Neural progenitor cell (in vitro differentiated cells): ENCODE measurements at regions not wholly inside any gene's neighbourhood (a gene's known extent, or its start where the extent isn't known, plus 50 kb on each side); places are given as distances from the start of the nearest gene placed in this dataset.
"Not testable (repeated sequence)": the region's sequence is repeated elsewhere in the genome, so short reads cannot be mapped to it uniquely, and the experiment has no call there.

Source experiments
- DNase-seq: peaks from one replicate; pipeline ENCODE4 v3.0.0-alpha.2; 2016; ENCODE audit warnings: low spot score
- H2AFZ ChIP-seq: fragments of 200-600 bp; sonication (generic); replicated peaks from 2 replicates; pipeline ENCODE4 v1.6.1; 2016; ENCODE audit warnings: antibody characterized with exemption
- H3F3A ChIP-seq: fragments of 200-600 bp; sonication (generic); 2 replicates; pipeline ENCODE4 v1.6.1; 2016; ENCODE audit warnings: antibody characterized with exemption, low read depth
- H3K27ac ChIP-seq: fragments of 200-600 bp; sonication (generic); 2 replicates; pipeline ENCODE4 v1.5.1; 2016; ENCODE audit warnings: mild to moderate bottlenecking
- H3K27me3 ChIP-seq: fragments of 200-600 bp; sonication (generic); 2 replicates; pipeline ENCODE4 v1.6.1; 2016; ENCODE audit warnings: mild to moderate bottlenecking, moderate library complexity
- H3K36me3 ChIP-seq: fragments of 200-600 bp; sonication (generic); 2 replicates; pipeline ENCODE4 v1.5.1; 2016
- H3K4me1 ChIP-seq: fragments of 200-600 bp; sonication (generic); 2 replicates; pipeline ENCODE4 v1.6.1; 2016; ENCODE audit warnings: mixed run types
- H3K4me2 ChIP-seq: fragments of 200-600 bp; sonication (generic); 2 replicates; pipeline ENCODE4 v1.6.1; 2016
- H3K4me3 ChIP-seq: fragments of 200-600 bp; sonication (generic); 2 replicates; pipeline ENCODE4 v1.5.1; 2016
- H3K79me2 ChIP-seq: fragments of 200-600 bp; sonication (generic); 2 replicates; pipeline ENCODE4 v1.6.1; 2016; ENCODE audit warnings: low read depth
- H3K9ac ChIP-seq: fragments of 200-600 bp; sonication (generic); 2 replicates; pipeline ENCODE4 v1.6.1; 2016
- H3K9me3 ChIP-seq: fragments of 200-600 bp; sonication (generic); 2 replicates; pipeline ENCODE4 v1.5.1; 2016; ENCODE audit warnings: low read depth
- H4K20me1 ChIP-seq: fragments of 200-600 bp; sonication (generic); 2 replicates; pipeline ENCODE4 v1.6.1; 2016; ENCODE audit warnings: low read depth
- H3K27ac Mint-ChIP-seq: 3 replicates; pipeline ENCODE4 v1.8.0; 2021; ENCODE audit warnings: mixed read lengths
- H3K27me3 Mint-ChIP-seq: 2 replicates; pipeline ENCODE4 v1.8.0; 2022; ENCODE audit warnings: low read depth, mild to moderate bottlenecking, inconsistent platforms, moderate library complexity, mixed read lengths; ENCODE audit not compliant: insufficient read depth
- H3K36me3 Mint-ChIP-seq: 3 replicates; pipeline ENCODE4 v1.8.0; 2021; ENCODE audit warnings: mixed read lengths
- H3K4me1 Mint-ChIP-seq: 3 replicates; pipeline ENCODE4 v1.8.0; 2021; ENCODE audit warnings: mixed read lengths
- H3K4me3 Mint-ChIP-seq: 3 replicates; pipeline ENCODE4 v1.8.0; 2021; ENCODE audit warnings: mild to moderate bottlenecking, moderate library complexity, mixed read lengths
- H3K9me3 Mint-ChIP-seq: 3 replicates; pipeline ENCODE4 v1.8.0; 2020; ENCODE audit warnings: mixed read lengths
- EZH2 ChIP-seq: fragments of 200-600 bp; sonication (generic); IDR thresholded peaks from 2 replicates; pipeline ENCODE4 v1.6.1; 2017; ENCODE audit warnings: antibody characterized with exemption, mild to moderate bottlenecking, moderate library complexity
- EZH2phosphoT487 ChIP-seq: fragments of 200-600 bp; sonication (generic); IDR thresholded peaks from 2 replicates; pipeline ENCODE4 v1.6.1; 2017; ENCODE audit warnings: antibody characterized with exemption
- TF ChIP-seq, protein P1 (sequence below): fragments of 200-600 bp; sonication (generic); IDR thresholded peaks from 2 replicates; pipeline ENCODE4 v1.5.1; 2017; ENCODE audit warnings: antibody characterized with exemption, mild to moderate bottlenecking

DNA sequence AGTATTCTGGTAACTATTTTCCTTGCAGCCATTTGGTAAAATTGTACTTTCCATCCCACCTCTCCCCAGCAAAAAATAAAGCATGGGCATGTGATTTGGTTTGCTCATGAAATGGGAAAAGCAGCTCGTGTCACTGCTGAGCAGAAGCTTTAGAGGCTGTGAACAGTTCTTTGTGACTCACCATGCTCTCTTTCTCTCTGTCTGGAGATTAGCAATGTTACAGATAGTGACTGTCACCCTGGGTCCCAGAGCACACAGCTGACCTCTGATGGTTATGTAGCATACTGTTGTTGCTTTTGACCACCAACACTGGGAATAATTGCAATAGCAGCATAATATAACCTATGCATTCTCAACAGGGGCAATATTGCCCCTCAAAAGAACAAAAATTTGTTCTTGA is 70.6 kb downstream of the RGS2 start:
- Histone ChIP-seq H2AFZ (no peak overlapping the region), H3K36me3 (no peaks in the 10 kb centered on the region), H3K27me3 (no peaks in the 10 kb centered on the region), H4K20me1 (no peaks in the 10 kb centered on the region), H3K4me3 (no peak overlapping the region), H3F3A (no peaks in the 10 kb centered on the region), H3K27ac (no peak overlapping the region), H3K79me2 (no peaks in the 10 kb centered on the region), H3K9ac (no peak overlapping the region), H3K9me3 (no peaks in the 10 kb centered on the region), H3K4me2 (no peak overlapping the region), H3K4me1 (peaks cover 8% of the 10 kb centered on the region)
- Mint-ChIP-seq H3K27ac (no peak overlapping the region), H3K4me1 (peaks cover 12% of the 10 kb centered on the region), H3K9me3 (no peaks in the 10 kb centered on the region), H3K4me3 (no peak overlapping the region), H3K36me3 (no peaks in the 10 kb centered on the region), H3K27me3 (no peaks in the 10 kb centered on the region)
- TF ChIP-seq, protein P1, sequence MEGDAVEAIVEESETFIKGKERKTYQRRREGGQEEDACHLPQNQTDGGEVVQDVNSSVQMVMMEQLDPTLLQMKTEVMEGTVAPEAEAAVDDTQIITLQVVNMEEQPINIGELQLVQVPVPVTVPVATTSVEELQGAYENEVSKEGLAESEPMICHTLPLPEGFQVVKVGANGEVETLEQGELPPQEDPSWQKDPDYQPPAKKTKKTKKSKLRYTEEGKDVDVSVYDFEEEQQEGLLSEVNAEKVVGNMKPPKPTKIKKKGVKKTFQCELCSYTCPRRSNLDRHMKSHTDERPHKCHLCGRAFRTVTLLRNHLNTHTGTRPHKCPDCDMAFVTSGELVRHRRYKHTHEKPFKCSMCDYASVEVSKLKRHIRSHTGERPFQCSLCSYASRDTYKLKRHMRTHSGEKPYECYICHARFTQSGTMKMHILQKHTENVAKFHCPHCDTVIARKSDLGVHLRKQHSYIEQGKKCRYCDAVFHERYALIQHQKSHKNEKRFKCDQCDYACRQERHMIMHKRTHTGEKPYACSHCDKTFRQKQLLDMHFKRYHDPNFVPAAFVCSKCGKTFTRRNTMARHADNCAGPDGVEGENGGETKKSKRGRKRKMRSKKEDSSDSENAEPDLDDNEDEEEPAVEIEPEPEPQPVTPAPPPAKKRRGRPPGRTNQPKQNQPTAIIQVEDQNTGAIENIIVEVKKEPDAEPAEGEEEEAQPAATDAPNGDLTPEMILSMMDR = no peak
- TF ChIP-seq EZH2 = no peak
- TF ChIP-seq EZH2phosphoT487 = no peak
- DNase-seq = peak; percentile 21

DNA sequence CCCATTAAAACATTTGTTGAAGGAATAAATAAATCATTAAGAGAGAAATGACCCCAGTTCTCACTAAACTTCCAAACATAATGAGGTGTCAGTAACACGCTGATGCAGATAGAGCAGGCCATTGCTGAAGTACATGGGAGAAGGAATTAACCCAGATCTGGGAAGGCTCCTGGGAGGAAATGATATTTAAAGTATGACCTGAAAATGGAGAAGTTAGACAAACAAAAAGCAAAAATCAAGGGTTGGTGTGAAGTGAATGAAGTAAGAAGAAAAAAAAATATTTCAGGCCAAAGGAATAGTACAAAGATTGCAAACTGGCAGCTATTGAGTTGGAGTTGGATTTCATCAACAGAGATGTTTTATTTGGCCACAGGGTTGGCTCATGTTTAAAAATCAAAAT is 71.4 kb downstream of the RGS2 start:
- Histone ChIP-seq H3K9me3 (no peaks in the 10 kb centered on the region), H3K4me2 (no peak overlapping the region), H3K27ac (no peak overlapping the region), H3K79me2 (no peaks in the 10 kb centered on the region), H4K20me1 (no peaks in the 10 kb centered on the region), H3K4me3 (no peak overlapping the region), H3K36me3 (no peaks in the 10 kb centered on the region), H3K9ac (no peak overlapping the region), H2AFZ (no peak overlapping the region), H3K27me3 (no peaks in the 10 kb centered on the region), H3F3A (no peaks in the 10 kb centered on the region), H3K4me1 (peaks cover 6% of the 10 kb centered on the region)
- no peak for TF ChIP-seq EZH2phosphoT487
- TF ChIP-seq, protein P1 = no peak
- no peak for TF ChIP-seq EZH2
- no peak for DNase-seq
- H3K4me3 Mint-ChIP-seq = no peak overlapping the region
- no peaks in the 10 kb centered on the region for H3K36me3 Mint-ChIP-seq
- H3K27ac Mint-ChIP-seq = no peak overlapping the region
- H3K9me3 Mint-ChIP-seq = no peaks in the 10 kb centered on the region
- H3K4me1 Mint-ChIP-seq = peaks cover 12% of the 10 kb centered on the region
- H3K27me3 Mint-ChIP-seq = no peaks in the 10 kb centered on the region

DNA sequence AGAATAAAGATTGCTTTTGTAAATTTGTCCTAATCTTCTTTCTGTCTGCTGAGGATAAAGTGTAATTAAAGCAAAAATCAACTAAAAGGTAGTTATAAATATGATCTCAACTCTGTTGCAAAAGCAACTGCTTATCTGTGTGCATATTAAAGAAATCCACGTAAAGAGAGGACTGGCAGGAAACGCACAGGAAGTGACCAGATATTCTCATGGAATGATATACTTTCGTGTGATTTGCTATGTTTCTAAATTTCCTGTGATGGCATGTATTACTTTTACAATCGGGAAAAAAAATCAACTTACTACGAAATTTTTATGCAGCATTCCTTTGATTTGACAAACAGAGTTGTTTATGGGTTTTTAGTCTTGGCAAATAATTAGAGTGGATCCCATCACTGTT is 75.4 kb downstream of the RGS2 start:
- Histone ChIP-seq H4K20me1 (no peaks in the 10 kb centered on the region), H3K4me3 (no peak overlapping the region), H3K4me1 (no peaks in the 10 kb centered on the region), H3K79me2 (no peaks in the 10 kb centered on the region), H3F3A (no peaks in the 10 kb centered on the region), H3K27me3 (no peaks in the 10 kb centered on the region), H3K9me3 (no peaks in the 10 kb centered on the region), H3K9ac (no peak overlapping the region), H2AFZ (no peak overlapping the region), H3K27ac (no peak overlapping the region), H3K4me2 (no peak overlapping the region), H3K36me3 (no peaks in the 10 kb centered on the region)
- TF ChIP-seq, protein P1 = no peak
- TF ChIP-seq EZH2 (no peak), EZH2phosphoT487 (no peak)
- H3K9me3 Mint-ChIP-seq = peaks cover 2% of the 10 kb centered on the region
- no peak for DNase-seq
- H3K27ac Mint-ChIP-seq = no peak overlapping the region
- H3K36me3 Mint-ChIP-seq = no peaks in the 10 kb centered on the region
- H3K4me3 Mint-ChIP-seq = no peak overlapping the region
- no peaks in the 10 kb centered on the region for H3K27me3 Mint-ChIP-seq
- H3K4me1 Mint-ChIP-seq = peaks cover 6% of the 10 kb centered on the region

DNA sequence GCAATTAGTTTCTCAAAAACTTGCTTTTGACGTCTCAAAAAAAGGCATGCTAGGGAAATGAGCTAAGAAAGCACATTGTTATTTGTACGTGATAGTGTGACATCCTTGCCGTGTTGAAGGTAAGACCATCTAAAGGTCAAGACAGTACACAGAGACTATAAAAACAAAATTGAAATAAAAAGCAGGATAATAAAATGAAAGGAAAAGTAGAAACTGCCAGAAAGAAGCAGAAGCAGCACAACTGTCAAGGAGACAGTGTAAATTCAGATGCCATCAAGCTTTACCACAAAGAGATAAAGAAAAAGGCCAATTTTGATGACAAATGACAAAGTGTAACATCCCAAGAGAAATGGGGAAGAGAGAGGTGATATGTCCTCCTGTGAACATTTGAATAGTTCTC is 76.5 kb downstream of the RGS2 start:
- not testable (repeated sequence) for H3K4me1 Mint-ChIP-seq, H3F3A ChIP-seq, H3K27me3 ChIP-seq, H3K4me1 ChIP-seq, H3K27ac ChIP-seq, H2AFZ ChIP-seq, H3K4me2 ChIP-seq, H3K36me3 ChIP-seq, H3K36me3 Mint-ChIP-seq, H3K4me3 ChIP-seq, H4K20me1 ChIP-seq, DNase-seq, H3K9me3 ChIP-seq, H3K27ac Mint-ChIP-seq, H3K79me2 ChIP-seq, H3K9ac ChIP-seq, H3K9me3 Mint-ChIP-seq, H3K4me3 Mint-ChIP-seq, H3K27me3 Mint-ChIP-seq
